Hepatocyte (in vitro differentiated cells): ENCODE measurements at regions not wholly inside any gene's neighbourhood (a gene's known extent, or its start where the extent isn't known, plus 50 kb on each side); places are given as distances from the start of the nearest gene placed in this dataset.
"Not testable (repeated sequence)": the region's sequence is repeated elsewhere in the genome, so short reads cannot be mapped to it uniquely, and the experiment has no call there.

Source experiments
- DNase-seq: peaks from one replicate; pipeline ENCODE4 v3.0.0-alpha.2; 2016; ENCODE audit warnings: low spot score
- H2AFZ ChIP-seq: fragments of 200-600 bp; sonication (generic); 2 replicates; pipeline ENCODE4 v1.6.0; 2016; ENCODE audit warnings: antibody characterized with exemption, mild to moderate bottlenecking
- H3K27ac ChIP-seq: fragments of 200-600 bp; sonication (generic); 2 replicates; pipeline ENCODE4 v1.5.1; 2016; ENCODE audit warnings: mild to moderate bottlenecking
- H3K27me3 ChIP-seq: fragments of 200-600 bp; sonication (generic); 2 replicates; pipeline ENCODE4 v1.6.1; 2016
- H3K36me3 ChIP-seq: fragments of 200-600 bp; sonication (generic); replicated peaks from 2 replicates; pipeline ENCODE4 v1.5.1; 2016; ENCODE audit warnings: low read depth; ENCODE audit not compliant: insufficient read depth
- H3K4me1 ChIP-seq: fragments of 200-600 bp; sonication (generic); 2 replicates; pipeline ENCODE4 v1.5.1; 2016; ENCODE audit warnings: mild to moderate bottlenecking, moderate library complexity; ENCODE audit not compliant: insufficient read depth
- H3K4me2 ChIP-seq: fragments of 200-600 bp; sonication (generic); 2 replicates; pipeline ENCODE4 v1.6.0; 2016
- H3K4me3 ChIP-seq: fragments of 200-600 bp; sonication (generic); 2 replicates; pipeline ENCODE4 v1.5.1; 2016; ENCODE audit warnings: mild to moderate bottlenecking
- H3K79me2 ChIP-seq: fragments of 200-600 bp; sonication (generic); 2 replicates; pipeline ENCODE4 v1.6.0; 2017; ENCODE audit warnings: mild to moderate bottlenecking
- H3K9me2 ChIP-seq: fragments of 200-600 bp; sonication (generic); replicated peaks from 2 replicates; pipeline ENCODE4 v1.6.0; 2017; ENCODE audit warnings: mild to moderate bottlenecking; ENCODE audit not compliant: insufficient read depth
- H3K9me3 ChIP-seq: fragments of 200-600 bp; sonication (generic); 2 replicates; pipeline ENCODE4 v1.5.1; 2016; ENCODE audit warnings: low read depth, mild to moderate bottlenecking
- H4K20me1 ChIP-seq: fragments of 200-600 bp; sonication (generic); 2 replicates; pipeline ENCODE4 v1.6.0; 2016; ENCODE audit warnings: mild to moderate bottlenecking; ENCODE audit not compliant: insufficient read depth, poor library complexity, severe bottlenecking
- EZH2 ChIP-seq: fragments of 200-600 bp; sonication (generic); IDR thresholded peaks from 2 replicates; pipeline ENCODE4 v1.6.1; 2016; ENCODE audit warnings: antibody characterized with exemption, mild to moderate bottlenecking, borderline replicate concordance
- EZH2phosphoT487 ChIP-seq: fragments of 200-600 bp; sonication (generic); IDR thresholded peaks from one replicate; pipeline ENCODE4 v1.6.1; 2018; ENCODE audit warnings: antibody characterized with exemption, mild to moderate bottlenecking, low read depth, moderate library complexity; ENCODE audit not compliant: unreplicated experiment, severe bottlenecking
- WGBS: methylation state at CpG from one replicate; pipeline ENCODE4 v1.1.6; 2016; ENCODE audit warnings: low lambda C conversion rate; ENCODE audit errors: missing lambda C conversion rate; 5-methylcytosine and 5-hydroxymethylcytosine counted together
- TF ChIP-seq, protein P1 (sequence below): fragments of 200-600 bp; sonication (generic); IDR thresholded peaks from 2 replicates; pipeline ENCODE4 v1.5.1; 2016; ENCODE audit warnings: antibody characterized with exemption, mild to moderate bottlenecking; ENCODE audit not compliant: poor library complexity

DNA sequence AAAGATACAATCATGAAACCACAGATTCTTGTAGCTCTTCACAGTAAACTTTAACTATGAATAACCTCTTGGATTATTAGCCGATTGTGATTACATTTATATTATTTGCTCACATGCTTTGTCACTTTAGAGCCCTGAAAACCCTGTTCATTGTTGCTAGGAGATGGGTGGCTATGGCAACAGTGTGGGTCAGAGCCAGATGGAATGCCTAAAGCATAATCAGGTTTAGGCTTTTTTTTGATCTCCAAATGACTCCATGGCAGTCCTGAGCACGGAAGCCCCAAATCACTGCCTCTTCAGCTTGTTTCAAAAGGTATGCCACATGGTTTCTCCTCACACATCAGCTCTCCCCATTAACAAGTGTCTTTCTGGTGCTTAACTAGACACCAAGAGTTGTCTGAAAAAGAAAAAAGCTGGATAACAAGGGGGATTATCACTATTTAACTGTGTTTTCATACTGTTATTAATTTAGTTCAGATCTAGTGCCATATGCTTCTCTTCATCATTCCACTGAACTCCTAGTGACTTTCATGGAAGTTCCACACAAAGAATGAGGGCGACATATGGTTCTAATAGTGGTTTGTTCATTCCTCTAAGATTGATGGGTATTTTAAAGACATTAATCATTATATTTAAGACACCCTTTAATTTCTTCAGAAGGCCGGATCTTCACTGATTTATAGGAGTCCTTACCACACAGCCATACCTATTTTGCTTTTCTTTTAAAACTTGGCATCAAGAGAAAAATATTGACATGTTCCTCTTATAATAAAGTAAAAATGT, 88.8 kb upstream of the PAM start:
- Histone ChIP-seq H2AFZ (no peak overlapping the region), H3K4me1 (no peaks in the 10 kb centered on the region), H3K4me3 (no peak overlapping the region), H3K9me3 (no peaks in the 10 kb centered on the region), H4K20me1 (no peaks in the 10 kb centered on the region), H3K4me2 (no peak overlapping the region), H3K9me2 (no peaks in the 10 kb centered on the region), H3K79me2 (no peaks in the 10 kb centered on the region), H3K27me3 (no peaks in the 10 kb centered on the region), H3K27ac (no peak overlapping the region), H3K36me3 (no peaks in the 10 kb centered on the region)
- 67% methylated on average over 4 of the region's 4 CpGs for WGBS
- TF ChIP-seq, protein P1, sequence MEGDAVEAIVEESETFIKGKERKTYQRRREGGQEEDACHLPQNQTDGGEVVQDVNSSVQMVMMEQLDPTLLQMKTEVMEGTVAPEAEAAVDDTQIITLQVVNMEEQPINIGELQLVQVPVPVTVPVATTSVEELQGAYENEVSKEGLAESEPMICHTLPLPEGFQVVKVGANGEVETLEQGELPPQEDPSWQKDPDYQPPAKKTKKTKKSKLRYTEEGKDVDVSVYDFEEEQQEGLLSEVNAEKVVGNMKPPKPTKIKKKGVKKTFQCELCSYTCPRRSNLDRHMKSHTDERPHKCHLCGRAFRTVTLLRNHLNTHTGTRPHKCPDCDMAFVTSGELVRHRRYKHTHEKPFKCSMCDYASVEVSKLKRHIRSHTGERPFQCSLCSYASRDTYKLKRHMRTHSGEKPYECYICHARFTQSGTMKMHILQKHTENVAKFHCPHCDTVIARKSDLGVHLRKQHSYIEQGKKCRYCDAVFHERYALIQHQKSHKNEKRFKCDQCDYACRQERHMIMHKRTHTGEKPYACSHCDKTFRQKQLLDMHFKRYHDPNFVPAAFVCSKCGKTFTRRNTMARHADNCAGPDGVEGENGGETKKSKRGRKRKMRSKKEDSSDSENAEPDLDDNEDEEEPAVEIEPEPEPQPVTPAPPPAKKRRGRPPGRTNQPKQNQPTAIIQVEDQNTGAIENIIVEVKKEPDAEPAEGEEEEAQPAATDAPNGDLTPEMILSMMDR: no peak
- TF ChIP-seq EZH2phosphoT487: no peak
- TF ChIP-seq EZH2: no peak
- DNase-seq: no peak

DNA sequence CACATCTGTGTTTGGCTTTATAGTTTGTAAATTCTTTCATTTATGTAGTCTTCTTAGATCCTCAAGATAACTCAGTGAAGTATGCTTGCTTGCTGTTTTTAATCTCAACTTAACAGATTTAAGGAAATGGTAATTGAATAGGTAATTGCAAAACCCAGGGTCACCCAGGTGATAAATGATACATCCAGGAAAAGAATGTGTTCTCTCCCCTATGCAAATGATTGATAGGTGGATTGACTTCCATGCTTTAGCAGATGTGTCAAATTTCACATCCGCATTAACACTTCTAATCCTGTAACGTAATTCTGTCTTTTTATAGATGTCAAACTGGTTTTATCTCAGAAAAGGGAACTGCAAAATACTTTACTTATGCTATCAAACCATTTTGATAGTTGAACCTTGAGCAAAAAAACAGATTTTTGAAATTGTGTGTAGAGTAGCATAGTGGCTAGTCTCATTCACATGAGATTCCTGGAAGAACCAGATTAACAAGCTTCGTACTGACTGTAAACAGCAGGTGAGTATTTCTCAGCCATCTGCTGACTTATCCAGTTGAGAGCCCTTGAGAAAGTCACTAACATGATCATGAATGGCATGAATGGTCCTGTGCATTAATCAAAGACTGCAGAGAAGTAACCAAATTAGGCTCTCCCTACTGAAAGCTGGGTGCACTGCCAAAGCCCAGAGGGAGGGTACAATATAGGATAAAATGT, 86.7 kb upstream of the PAM start:
- Histone ChIP-seq H3K27ac (no peak overlapping the region), H3K36me3 (no peaks in the 10 kb centered on the region), H4K20me1 (no peaks in the 10 kb centered on the region), H3K9me3 (no peaks in the 10 kb centered on the region), H3K79me2 (no peaks in the 10 kb centered on the region), H3K9me2 (no peaks in the 10 kb centered on the region), H2AFZ (no peak overlapping the region), H3K4me3 (no peak overlapping the region), H3K4me2 (no peak overlapping the region), H3K27me3 (no peaks in the 10 kb centered on the region), H3K4me1 (no peaks in the 10 kb centered on the region)
- no peak for DNase-seq
- WGBS: 56% methylated on average over 3 of the region's 3 CpGs
- no peak for TF ChIP-seq EZH2phosphoT487
- TF ChIP-seq, protein P1: no peak
- no peak for TF ChIP-seq EZH2

DNA sequence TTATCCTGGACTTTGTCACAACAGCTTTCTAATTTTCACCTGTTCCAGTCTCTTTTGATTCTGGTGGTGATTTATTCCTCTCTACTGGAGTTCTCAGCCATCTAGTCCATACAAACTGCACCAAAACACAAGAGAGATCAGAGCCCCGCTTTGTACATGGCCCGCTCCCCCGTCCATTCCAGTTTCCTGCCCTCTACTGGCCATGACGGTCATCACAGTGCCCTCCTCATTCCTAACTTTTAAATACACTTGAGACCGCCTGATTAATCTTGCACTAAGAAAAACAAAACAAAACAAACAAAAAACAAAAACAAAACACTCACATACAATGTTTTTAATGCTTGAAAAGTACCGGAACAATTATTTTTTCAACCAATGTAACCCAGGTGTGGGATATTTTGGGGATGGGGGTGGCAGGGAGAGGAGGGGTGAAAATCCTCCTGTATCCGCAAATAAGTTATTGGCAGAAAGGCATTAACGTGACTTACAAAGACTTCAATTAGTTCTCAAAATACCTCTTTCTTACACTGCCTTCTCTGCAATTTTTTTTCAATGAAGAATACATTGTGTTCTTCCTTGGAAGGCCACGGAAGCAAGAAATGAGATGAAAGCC, 84.8 kb upstream of the PAM start:
- DNase-seq: peak; percentile 43
- H3K4me3 ChIP-seq: peak overlapping the region; percentile 3
- H3K36me3 ChIP-seq: no peaks in the 10 kb centered on the region
- no peaks in the 10 kb centered on the region for H3K4me1 ChIP-seq
- no peaks in the 10 kb centered on the region for H3K79me2 ChIP-seq
- peak overlapping the region; percentile 65 for H3K4me2 ChIP-seq
- no peak for TF ChIP-seq EZH2
- TF ChIP-seq, protein P1: peak; percentile 54
- H3K27me3 ChIP-seq: no peaks in the 10 kb centered on the region
- WGBS: 58% methylated on average over 9 of the region's 9 CpGs
- no peaks in the 10 kb centered on the region for H3K9me2 ChIP-seq
- no peaks in the 10 kb centered on the region for H4K20me1 ChIP-seq
- no peaks in the 10 kb centered on the region for H3K9me3 ChIP-seq
- H2AFZ ChIP-seq: peak overlapping the region; percentile 44
- peak overlapping the region; percentile 38 for H3K27ac ChIP-seq

GRCh38 chr5:102671033-102671734, 83.9 kb upstream of the PAM start:
- H3K4me1 ChIP-seq, H3K27me3 ChIP-seq, H4K20me1 ChIP-seq, H3K36me3 ChIP-seq, H3K9me3 ChIP-seq, H3K79me2 ChIP-seq, DNase-seq, H3K9me2 ChIP-seq: not testable (repeated sequence)
- Histone ChIP-seq H3K4me2 (peak overlapping the region; percentile 65), H3K27ac (peak overlapping the region; percentile 38), H2AFZ (peak overlapping the region; percentile 44), H3K4me3 (peak overlapping the region; percentile 3)
- 41% methylated on average over 31 of the region's 32 CpGs for WGBS
